D721Med (cell line): ENCODE measurements at regions not wholly inside any gene's neighbourhood (a gene's known extent, or its start where the extent isn't known, plus 50 kb on each side); places are given as distances from the start of the nearest gene placed in this dataset.

Source experiments
- DNase-seq: peaks from one replicate; pipeline ENCODE4 v3.0.0; 2011; ENCODE audit warnings: low spot score; ENCODE audit not compliant: insufficient read length
- FAIRE-seq: peaks from 2 replicates; lab custom pipeline; 2011; peaks lifted over from hg19 to GRCh38; lab: Jason Lieb, UNC
- CTCF ChIP-seq: IDR thresholded peaks from 2 replicates; pipeline ENCODE4 v1.5.1; 2012; ENCODE audit warnings: mild to moderate bottlenecking, control low read depth; ENCODE audit not compliant: insufficient read depth; ENCODE audit errors: missing control alignments

- no peak for DNase-seq
- FAIRE-seq = no peak
- TF ChIP-seq CTCF = no peak
Measured at GRCh38 chr4:129358571-129358970, 262.6 kb downstream of the C4orf33 start.

GRCh38 chr4:129359461-129359860 lies 263.5 kb downstream of the C4orf33 start:
- no peak for TF ChIP-seq CTCF
- no peak for FAIRE-seq

GRCh38 chr4:129362691-129363274 lies 266.8 kb downstream of the C4orf33 start:
- DNase-seq (peak; percentile 36), FAIRE-seq (peak; percentile 90)
- TF ChIP-seq CTCF = peak; percentile 90

More at GRCh38 chr4:129359461-129359860, 263.5 kb downstream of the C4orf33 start:
- DNase-seq = no peak

GRCh38 chr4:129364747-129365452 lies 268.9 kb downstream of the C4orf33 start:
- no peak for TF ChIP-seq CTCF
- FAIRE-seq = no peak

GRCh38 chr4:129369361-129370010 lies 273.5 kb downstream of the C4orf33 start:
- no peak for TF ChIP-seq CTCF
- no peak for FAIRE-seq
- DNase-seq = no peak

More at GRCh38 chr4:129364747-129365452, 268.9 kb downstream of the C4orf33 start:
- DNase-seq = no peak

GRCh38 chr4:129371065-129371464 lies 275.1 kb downstream of the C4orf33 start:
- TF ChIP-seq CTCF = no peak
- DNase-seq (no peak), FAIRE-seq (no peak)
